Left lung (tissue), 4 donors: ENCODE measurements at regions not wholly inside any gene's neighbourhood (a gene's known extent, or its start where the extent isn't known, plus 50 kb on each side); places are given as distances from the start of the nearest gene placed in this dataset.

ENCODE experiments used
- ATAC-seq: fragments of 200-7000 bp; cut with Tn5 transposase; one replicate; pipeline ENCODE4 v1.9.1; 2020; ENCODE audit warnings: moderate library complexity
- DNase-seq, 4 donors: peaks; one replicate each; pipeline ENCODE4 v3.0.0-alpha.2; 2013 to 2020
- H3K27ac ChIP-seq, 2 donors: fragments of 200-600 bp; sonication (generic) in 1 of 2; one replicate each; pipeline versions ENCODE4 v1.5.0 to v1.8.0; 2020 to 2021
- H3K27me3 ChIP-seq, 2 donors: fragments of 200-600 bp; sonication (generic) in 1 of 2; one replicate each; pipeline versions ENCODE4 v1.5.0 to v1.8.0; 2020 to 2021
- H3K36me3 ChIP-seq, 2 donors: fragments of 200-600 bp; sonication (generic) in 1 of 2; one replicate each; pipeline versions ENCODE4 v1.5.0 to v1.8.0; 2020 to 2021
- H3K4me1 ChIP-seq, 2 donors: fragments of 200-600 bp; one replicate each; pipeline ENCODE4 v1.8.0; 2021
- H3K4me3 ChIP-seq, 2 donors: fragments of 200-600 bp; sonication (generic) in 1 of 2; one replicate each; pipeline versions ENCODE4 v1.5.0 to v1.8.0; 2020 to 2021; ENCODE audit warnings: mild to moderate bottlenecking in 1 of 2
- H3K9me3 ChIP-seq, 2 donors: fragments of 200-600 bp; sonication (generic) in 1 of 2; one replicate each; pipeline versions ENCODE4 v1.5.0 to v1.8.0; 2020 to 2021
- CTCF ChIP-seq, 2 donors: fragments of 200-600 bp; sonication (generic) in 1 of 2; IDR thresholded peaks; one replicate each; pipeline versions ENCODE4 v1.5.0 to v1.8.0; 2021; ENCODE audit warnings: antibody characterized with exemption in 2 of 2
- intact Hi-C, 2 donors: fragments of 100-400 bp; cut with DNase I; formaldehyde crosslinking; loops; one replicate each; pipeline versions ENCODE4 v1.11.2 to v1.14.2; 2022
- donor health status: DM: no; HTN: yes; CAD: no.
- donor health status: DM: no; HTN: no; CAD: no.

- no peak for ATAC-seq
Observed at GRCh38 chr6:15961635-15962448, 167.0 kb upstream of the MYLIP start.

DNA sequence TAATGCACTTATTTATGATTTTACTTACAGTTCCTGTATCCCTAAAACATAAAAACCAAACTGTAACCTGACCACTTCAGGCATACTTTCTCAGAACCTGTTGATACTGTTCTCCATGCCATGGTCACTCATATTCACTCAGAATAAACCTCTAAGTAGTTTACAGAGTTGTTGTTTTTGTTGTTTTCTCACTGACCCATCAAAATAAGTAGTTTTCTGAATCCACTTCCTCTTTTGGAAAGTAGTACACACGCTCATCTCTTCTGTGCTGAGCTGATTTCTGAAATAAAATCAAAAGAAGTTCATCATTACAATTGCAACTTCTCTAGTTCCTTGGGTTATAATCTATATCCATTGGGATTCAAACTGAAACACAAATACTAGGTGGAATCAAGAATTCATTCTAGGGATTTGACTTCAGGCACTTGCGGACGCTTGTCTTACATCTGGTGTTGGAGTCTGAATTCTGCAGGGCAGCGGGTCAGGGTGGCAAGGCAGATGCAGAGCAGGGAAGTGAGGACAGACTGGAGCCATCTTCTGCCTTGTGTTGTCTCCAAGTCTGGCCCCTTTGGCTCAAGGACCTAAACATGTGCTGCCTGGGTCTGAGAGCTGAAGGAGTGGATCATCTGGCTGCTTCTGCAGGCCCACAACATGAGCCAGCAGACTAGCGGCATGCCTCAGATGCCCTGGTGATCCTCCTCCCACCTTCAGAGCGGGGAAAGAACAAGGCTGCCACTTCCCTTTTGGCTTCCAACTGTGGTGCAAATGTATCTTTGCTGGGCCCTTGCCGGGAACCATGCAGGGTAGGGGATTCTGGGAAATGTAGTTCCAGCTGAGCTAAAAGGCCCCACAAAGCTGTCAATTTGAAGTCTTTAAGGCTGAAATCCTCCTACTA lies 167.9 kb upstream of the MYLIP start:
- no peak overlapping the region for H3K4me3 ChIP-seq
- H3K27ac ChIP-seq: no peak overlapping the region
- H3K36me3 ChIP-seq: no peaks in the 10 kb centered on the region
- no peaks in the 10 kb centered on the region for H3K27me3 ChIP-seq
- DNase-seq (peak in 1 of 4 donors; percentile 39), ATAC-seq (peak; percentile 49)
- peaks cover 0 to 10% of the 10 kb centered on the region in 2 donors for H3K4me1 ChIP-seq
- H3K9me3 ChIP-seq: no peaks in the 10 kb centered on the region
- intact Hi-C loops: no loop called here
- no peak for TF ChIP-seq CTCF (IDR thresholded peaks at IDR 0.05)

More at GRCh38 chr6:15961635-15962448, 167.0 kb upstream of the MYLIP start:
- no peak for DNase-seq
- Histone ChIP-seq H3K9me3 (no peaks in the 10 kb centered on the region), H3K4me1 (peaks cover 0 to 4% of the 10 kb centered on the region in 2 donors), H3K4me3 (no peak overlapping the region), H3K36me3 (no peaks in the 10 kb centered on the region), H3K27ac (no peak overlapping the region), H3K27me3 (no peaks in the 10 kb centered on the region)
- no peak for TF ChIP-seq CTCF (IDR thresholded peaks at IDR 0.05)
- intact Hi-C loops: no loop called here

DNA sequence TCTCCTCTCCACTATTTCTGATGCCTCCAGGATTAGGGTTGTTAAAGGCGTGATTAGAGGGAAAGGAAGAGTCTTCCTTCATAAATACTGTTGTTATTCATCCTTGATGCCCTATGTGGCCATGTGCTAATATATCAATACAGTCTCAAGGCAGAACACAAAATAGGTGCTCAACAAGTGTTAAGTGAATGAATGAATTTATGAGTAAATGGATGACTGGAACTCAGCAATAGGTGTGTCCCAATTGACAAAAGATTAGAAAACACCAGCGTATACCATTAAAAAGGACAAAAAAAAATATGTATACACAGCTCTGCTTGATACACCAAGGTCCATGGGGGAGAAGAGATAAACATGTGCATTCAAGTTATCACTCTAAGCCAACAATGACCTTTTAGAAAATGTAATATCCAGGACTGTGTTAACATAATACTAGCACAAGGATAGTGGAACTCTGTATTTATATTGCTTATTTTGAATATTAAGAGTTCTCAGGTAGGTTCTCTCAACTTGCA lies 171.2 kb upstream of the MYLIP start:
- no peak for TF ChIP-seq CTCF (IDR thresholded peaks at IDR 0.05)
- no peaks in the 10 kb centered on the region for H3K27me3 ChIP-seq
- peaks cover 0 to 10% of the 10 kb centered on the region in 2 donors for H3K4me1 ChIP-seq
- H3K36me3 ChIP-seq: no peaks in the 10 kb centered on the region
- ATAC-seq (no peak), DNase-seq (no peak)
- intact Hi-C loops: no loop called here
- H3K27ac ChIP-seq: no peak overlapping the region
- no peaks in the 10 kb centered on the region for H3K9me3 ChIP-seq
- no peak overlapping the region for H3K4me3 ChIP-seq

DNA sequence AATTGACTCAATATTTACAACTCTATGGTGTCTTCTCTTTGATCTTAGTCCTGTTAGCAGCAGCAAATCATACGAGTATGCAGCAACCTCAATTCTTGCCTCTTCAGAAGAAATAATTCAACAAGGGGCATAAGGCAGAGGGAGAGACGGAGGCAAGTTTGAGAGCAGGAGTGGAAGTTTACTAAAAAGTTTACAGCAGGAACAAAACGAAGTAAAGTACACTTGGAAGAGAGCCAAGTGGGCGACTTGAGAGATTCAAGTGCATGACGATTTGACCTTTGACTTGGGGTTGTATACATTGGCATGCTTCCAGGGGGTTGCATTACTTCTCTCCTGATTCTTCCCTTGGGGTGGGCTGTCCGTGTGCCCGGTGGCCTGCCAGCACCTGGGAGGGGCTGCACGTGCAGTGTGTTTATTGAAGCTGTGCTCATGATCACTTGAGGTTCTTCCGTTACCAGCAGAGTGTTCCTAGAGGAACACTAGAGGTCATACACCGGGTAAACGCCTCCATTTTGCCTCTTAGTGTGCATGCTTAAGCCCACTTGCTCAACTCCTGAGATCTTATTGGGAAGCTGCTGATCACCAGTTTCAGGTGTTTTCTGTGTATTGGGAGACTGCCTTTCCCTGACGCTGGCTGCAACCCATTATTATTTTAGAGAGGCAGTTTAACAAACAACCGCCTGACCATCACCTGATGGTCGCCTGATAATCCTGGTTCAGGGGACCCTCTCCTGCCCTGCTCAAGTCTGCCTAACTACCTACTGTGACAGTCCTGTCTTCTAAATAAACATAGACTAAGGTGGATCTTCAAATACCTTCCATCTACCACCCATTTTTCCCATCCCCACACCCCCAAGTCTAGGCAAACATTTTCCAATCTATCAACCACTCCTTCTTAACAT lies 172.4 kb upstream of the MYLIP start:
- intact Hi-C loops: no loop called here
- no peaks in the 10 kb centered on the region for H3K36me3 ChIP-seq
- ATAC-seq: peak; percentile 79

More for the DNA sequence above, 172.4 kb upstream of the MYLIP start:
- TF ChIP-seq CTCF (IDR thresholded peaks at IDR 0.05): no peak
- H3K9me3 ChIP-seq: no peaks in the 10 kb centered on the region
- DNase-seq: peak in 3 of 4 donors; percentile 56 to 87 (median 56)
- H3K27me3 ChIP-seq: no peaks in the 10 kb centered on the region
- peaks cover 0 to 7% of the 10 kb centered on the region in 2 donors for H3K4me1 ChIP-seq
- no peak overlapping the region for H3K4me3 ChIP-seq
- H3K27ac ChIP-seq: no peak overlapping the region
